ENCODE measurements at regions not wholly inside any gene's neighbourhood (a gene's known extent, or its start where the extent isn't known, plus 50 kb on each side); places are given as distances from the start of the nearest gene placed in this dataset.

- TF ChIP-seq CTCF (IDR thresholded peaks at IDR 0.05 in 2 of 3, conservative IDR thresholded peaks at IDR 0.05 in 1 of 3; ENCODE audit: borderline replicate concordance in 1 of 3, insufficient read depth in 1 of 3, low read depth in 2 of 3, low read length in 2 of 3) (no peak), EZH2phosphoT487 (IDR thresholded peaks at IDR 0.05; ENCODE audit: borderline replicate concordance) (no peak), CEBPB (IDR thresholded peaks at IDR 0.05; ENCODE audit: low read depth) (no peak)
Observed at GRCh38 chr7:21113609-21114415, 314.1 kb upstream of the SP4 start.

All from HCT116 (cell line).